ENCODE measurements at regions not wholly inside any gene's neighbourhood (a gene's known extent, or its start where the extent isn't known, plus 50 kb on each side); places are given as distances from the start of the nearest gene placed in this dataset.

DNA sequence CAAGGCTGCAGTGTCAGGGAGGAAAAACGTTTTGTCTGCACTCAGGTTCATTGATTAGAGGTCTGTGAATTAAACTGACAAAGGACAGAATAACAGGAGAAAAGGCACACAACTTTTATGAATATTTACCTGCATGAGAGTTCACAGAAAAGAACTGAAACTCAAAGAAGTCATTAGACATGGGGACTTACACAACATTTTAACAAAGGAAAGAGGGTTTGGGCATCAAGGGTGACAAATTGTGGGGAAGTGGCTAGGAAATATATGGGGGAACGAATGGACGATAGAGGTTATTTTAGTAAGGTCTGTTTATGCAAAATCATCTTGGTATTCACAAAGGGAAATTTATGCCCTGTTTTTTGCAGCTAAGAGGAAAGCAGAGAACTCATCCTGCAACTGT, 65.6 kb upstream of the C15orf39 start:
- no peak for DNase-seq

DNA sequence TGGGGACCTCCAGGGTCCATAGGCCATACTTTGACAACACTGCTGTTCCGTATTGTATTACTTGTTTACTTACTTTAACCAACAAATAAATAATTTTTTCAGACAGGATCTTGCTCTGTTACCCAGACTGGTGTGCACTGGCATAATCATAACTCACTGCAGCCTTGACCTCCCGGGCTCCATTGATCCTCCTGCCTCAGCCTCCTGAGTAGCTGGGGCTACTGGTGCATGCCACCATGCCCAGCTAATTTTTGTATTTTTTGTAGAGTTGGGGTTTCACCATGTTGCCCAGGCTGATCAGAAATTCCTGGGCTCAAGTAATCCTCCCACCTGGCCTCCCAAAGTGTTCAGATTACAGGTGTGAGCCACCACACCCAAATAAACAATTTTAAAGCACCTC, 64.9 kb upstream of the C15orf39 start:
- no peak for DNase-seq

- peak; percentile 18 for DNase-seq
Observed at GRCh38 chr15:75138016-75138999, 63.4 kb upstream of the C15orf39 start.

GRCh38 chr15:75140080-75140879, 61.4 kb upstream of the C15orf39 start:
- DNase-seq: no peak

DNA sequence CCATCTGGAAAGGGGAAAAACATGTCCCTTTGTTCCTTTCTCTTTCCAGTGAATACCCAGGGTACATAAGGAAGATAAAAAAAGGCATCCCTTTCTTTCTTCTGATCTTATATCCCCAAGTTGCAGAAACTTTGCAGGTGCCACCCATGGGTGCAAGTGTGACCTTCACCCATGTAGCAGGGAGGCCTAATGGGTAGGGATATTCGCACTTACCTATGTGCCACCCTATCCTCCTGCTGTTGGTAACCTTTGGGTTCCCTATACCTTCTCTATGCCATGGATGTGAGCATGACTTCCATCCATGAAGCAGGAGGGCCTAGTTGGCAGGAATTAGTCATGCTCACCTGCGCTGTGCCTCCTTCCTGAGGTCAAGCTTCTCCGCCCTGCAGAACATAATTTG, 59.2 kb upstream of the C15orf39 start:
- no peak for DNase-seq

- DNase-seq: no peak
Observed at GRCh38 chr15:75143738-75144334, 57.8 kb upstream of the C15orf39 start.

- DNase-seq: no peak
Observed at GRCh38 chr15:75145027-75145841, 56.4 kb upstream of the C15orf39 start.

GRCh38 chr15:75148280-75148679, 53.4 kb upstream of the C15orf39 start:
- DNase-seq: no peak

DNA sequence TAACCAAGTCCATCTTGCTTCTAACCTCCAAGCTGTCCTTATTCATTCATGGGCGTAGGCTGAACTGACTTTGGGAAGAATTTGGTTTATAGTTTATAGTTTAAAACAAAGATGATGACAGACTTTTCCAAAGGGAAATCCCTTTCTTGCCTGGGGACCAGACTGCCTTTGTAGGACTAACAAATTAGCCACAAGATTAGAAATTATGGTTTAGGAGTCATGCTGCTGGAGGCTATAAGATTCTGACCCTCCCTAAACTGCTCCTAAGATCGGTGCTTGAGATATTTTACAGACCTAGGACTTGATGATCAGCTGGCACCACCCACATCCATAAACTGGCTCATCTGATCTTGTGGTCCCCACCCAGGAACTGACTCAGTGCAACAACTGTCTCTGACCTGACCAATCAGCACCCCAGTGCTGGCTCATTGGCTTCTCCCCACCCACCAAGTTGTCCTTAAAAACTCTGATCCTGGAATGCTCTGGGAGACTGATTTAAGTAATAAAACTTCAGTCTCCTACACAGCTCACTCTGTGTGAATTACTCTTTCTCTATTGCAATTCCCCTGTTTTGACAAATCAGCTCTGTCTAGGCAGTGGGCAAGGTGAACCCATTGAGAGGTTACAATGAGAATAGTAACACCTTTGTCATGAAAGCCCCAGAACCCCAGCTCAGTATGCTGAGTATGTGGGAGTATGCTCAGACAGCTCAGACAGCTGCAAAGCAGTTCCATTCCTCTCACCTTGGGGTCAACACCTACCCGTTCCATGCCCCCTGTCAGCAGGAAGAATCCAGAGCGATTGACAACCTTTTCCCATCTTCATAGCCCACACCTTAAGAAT, 51.6 kb upstream of the C15orf39 start:
- no peak for DNase-seq

DNA sequence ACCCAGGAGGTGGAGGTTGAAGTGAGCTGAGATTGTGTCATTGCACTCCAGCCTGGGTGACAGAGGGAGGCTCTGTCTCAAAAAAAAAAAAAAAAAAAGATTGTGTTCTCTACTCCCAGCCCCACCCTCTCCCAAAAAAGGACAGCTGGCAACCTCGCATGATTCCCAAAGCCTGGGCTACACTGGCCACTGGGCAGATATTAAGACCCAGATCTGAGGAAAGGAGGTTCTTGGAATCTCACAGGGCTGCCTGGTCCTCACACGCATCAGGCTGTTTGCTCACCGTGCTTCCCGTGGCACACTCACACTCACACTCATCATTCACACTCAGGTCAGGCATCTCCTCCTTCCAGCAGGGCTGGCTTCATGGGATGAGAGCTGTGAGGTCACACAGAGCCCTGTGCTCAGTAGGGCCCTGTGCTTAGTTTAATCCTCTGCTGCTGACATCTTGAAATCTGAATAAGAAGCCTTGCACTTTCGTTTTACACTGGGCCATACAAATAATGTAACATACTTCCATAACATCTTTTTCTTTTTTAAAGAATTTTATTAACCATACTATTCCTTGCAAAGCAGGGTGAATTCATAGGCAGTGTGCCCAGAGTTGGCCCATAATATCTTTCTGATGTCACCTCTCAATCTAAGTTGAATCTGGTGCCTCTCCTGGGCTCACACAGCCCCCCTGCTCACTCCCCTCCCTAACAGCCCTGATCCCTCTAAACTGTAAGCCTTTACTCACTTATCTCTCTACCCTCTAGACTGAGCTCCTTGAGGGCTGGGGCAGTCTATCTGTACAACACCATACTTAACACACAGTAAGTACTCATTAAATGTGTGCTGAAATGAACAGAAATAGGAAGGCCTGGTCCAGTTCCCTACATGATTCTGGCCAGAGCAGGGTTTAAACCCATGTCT, 50.2 kb upstream of the C15orf39 start:
- no peak for DNase-seq

All from NCI-H2171 (cell line).